A673 (cell line): ENCODE measurements at regions not wholly inside any gene's neighbourhood (a gene's known extent, or its start where the extent isn't known, plus 50 kb on each side); places are given as distances from the start of the nearest gene placed in this dataset.

Experiments used
- BruUV-seq: library from RNA; stranded (reverse); fragments of 400-500 nt; replicated peaks from 2 replicates; lab custom pipeline; 2021; lab: Mats Ljungman, UMichigan
- CTCF ChIA-PET: fragments of 300-600 bp; sonication (Branson Sonifier 250); formaldehyde crosslinking; loops from one replicate; lab custom pipeline; 2022; ENCODE audit warnings: antibody characterized with exemption; lab: Charles Lee
- POLR2A ChIA-PET: fragments of 300-600 bp; sonication (Branson Sonifier 250); formaldehyde crosslinking; loops from one replicate; lab custom pipeline; 2022; ENCODE audit warnings: antibody characterized with exemption; ENCODE audit not compliant: low non-redundant PET; lab: Charles Lee
- DNase-seq: peaks from one replicate; pipeline ENCODE4 v3.0.0-alpha.2; 2015; ENCODE audit warnings: low spot score
- H3K27ac ChIP-seq: fragments of 200-600 bp; sonication (generic); 2 replicates; pipeline ENCODE4 v1.5.1; 2016; ENCODE audit warnings: mixed run types, low read depth, mild to moderate bottlenecking, mixed read lengths, antibody characterized with exemption, low read length; ENCODE audit not compliant: poor library complexity, severe bottlenecking
- H3K27me3 ChIP-seq: fragments of 200-600 bp; sonication (generic); replicated peaks from 2 replicates; pipeline ENCODE4 v1.6.1; 2017; ENCODE audit warnings: mixed run types, low read depth, mild to moderate bottlenecking, mixed read lengths, antibody characterized with exemption, low read length; ENCODE audit not compliant: insufficient read depth, poor library complexity
- H3K36me3 ChIP-seq: fragments of 200-600 bp; sonication (generic); 2 replicates; pipeline ENCODE4 v1.6.1; 2016; ENCODE audit warnings: mixed run types, mild to moderate bottlenecking, mixed read lengths, antibody characterized with exemption, low read length; ENCODE audit not compliant: insufficient read depth, poor library complexity, severe bottlenecking
- H3K4me1 ChIP-seq: fragments of 200-600 bp; sonication (generic); 2 replicates; pipeline ENCODE4 v1.6.1; 2017; ENCODE audit warnings: mixed run types, mild to moderate bottlenecking, mixed read lengths, antibody characterized with exemption, low read length; ENCODE audit not compliant: insufficient read depth, poor library complexity, severe bottlenecking
- H3K4me3 ChIP-seq: fragments of 200-600 bp; sonication (generic); 2 replicates; pipeline ENCODE4 v1.5.1; 2016; ENCODE audit warnings: low read depth, mixed run types, mild to moderate bottlenecking, mixed read lengths, low read length; ENCODE audit not compliant: poor library complexity, severe bottlenecking
- H3K9me3 ChIP-seq: fragments of 200-600 bp; sonication (generic); 2 replicates; pipeline ENCODE4 v1.6.1; 2016; ENCODE audit warnings: mixed run types, low read depth, mild to moderate bottlenecking, mixed read lengths, antibody characterized with exemption, low read length; ENCODE audit not compliant: poor library complexity, severe bottlenecking
- EZH2 ChIP-seq: fragments of 200-600 bp; sonication (generic); IDR thresholded peaks from 2 replicates; pipeline ENCODE4 v1.6.1; 2017; ENCODE audit warnings: borderline replicate concordance, low read depth, mild to moderate bottlenecking, mixed read lengths, antibody characterized with exemption, low read length; ENCODE audit not compliant: poor library complexity, severe bottlenecking
- intact Hi-C: fragments of 100-400 bp; cut with micrococcal nuclease; formaldehyde crosslinking; loops from one replicate; pipeline ENCODE4 v1.10.0; 2022; ENCODE audit not compliant: unreplicated experiment
- TF ChIP-seq, protein P1 (sequence below): fragments of 300-800, 200-600 bp; sonication (generic); conservative IDR thresholded peaks from 2 replicates; pipeline ENCODE4 v1.5.1; 2017; ENCODE audit warnings: low read depth, mild to moderate bottlenecking, antibody characterized with exemption, low read length, moderate library complexity, mixed read lengths

GRCh38 chr13:63944911-63945310 is 2529.3 kb upstream of the PCDH20 start:
- H3K4me3 ChIP-seq: no peak overlapping the region
- no peaks in the 10 kb centered on the region for H3K27me3 ChIP-seq
- ChIA-PET POLR2A (no interaction called here), CTCF (no interaction called here)
- BruUV-seq: no TSS peak
- H3K9me3 ChIP-seq: no peaks in the 10 kb centered on the region
- intact Hi-C loops: no loop called here
- H3K36me3 ChIP-seq: no peaks in the 10 kb centered on the region
- peaks cover 8% of the 10 kb centered on the region for H3K4me1 ChIP-seq
- TF ChIP-seq EZH2: no peak
- TF ChIP-seq, protein P1, sequence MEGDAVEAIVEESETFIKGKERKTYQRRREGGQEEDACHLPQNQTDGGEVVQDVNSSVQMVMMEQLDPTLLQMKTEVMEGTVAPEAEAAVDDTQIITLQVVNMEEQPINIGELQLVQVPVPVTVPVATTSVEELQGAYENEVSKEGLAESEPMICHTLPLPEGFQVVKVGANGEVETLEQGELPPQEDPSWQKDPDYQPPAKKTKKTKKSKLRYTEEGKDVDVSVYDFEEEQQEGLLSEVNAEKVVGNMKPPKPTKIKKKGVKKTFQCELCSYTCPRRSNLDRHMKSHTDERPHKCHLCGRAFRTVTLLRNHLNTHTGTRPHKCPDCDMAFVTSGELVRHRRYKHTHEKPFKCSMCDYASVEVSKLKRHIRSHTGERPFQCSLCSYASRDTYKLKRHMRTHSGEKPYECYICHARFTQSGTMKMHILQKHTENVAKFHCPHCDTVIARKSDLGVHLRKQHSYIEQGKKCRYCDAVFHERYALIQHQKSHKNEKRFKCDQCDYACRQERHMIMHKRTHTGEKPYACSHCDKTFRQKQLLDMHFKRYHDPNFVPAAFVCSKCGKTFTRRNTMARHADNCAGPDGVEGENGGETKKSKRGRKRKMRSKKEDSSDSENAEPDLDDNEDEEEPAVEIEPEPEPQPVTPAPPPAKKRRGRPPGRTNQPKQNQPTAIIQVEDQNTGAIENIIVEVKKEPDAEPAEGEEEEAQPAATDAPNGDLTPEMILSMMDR: no peak
- DNase-seq: peak; percentile 25
- no peak overlapping the region for H3K27ac ChIP-seq

DNA sequence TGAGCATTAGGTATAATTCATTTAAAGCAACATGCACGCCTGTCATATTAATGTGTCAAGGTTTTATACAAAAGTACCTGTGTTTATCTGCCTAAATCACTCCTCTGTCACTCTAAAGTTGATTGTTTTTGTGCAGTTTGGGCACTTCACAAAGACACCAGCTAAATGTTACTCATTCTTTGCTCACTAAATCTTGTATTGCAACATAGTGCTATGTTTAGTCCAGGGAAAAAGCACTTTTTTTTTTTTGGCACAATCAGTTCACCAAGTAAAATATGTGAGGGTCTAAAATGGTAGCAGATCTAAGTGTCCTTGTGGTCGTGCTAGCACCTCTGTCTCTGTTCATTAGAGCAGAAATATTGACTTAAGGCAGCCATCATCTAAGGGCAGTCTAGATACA is 2526.7 kb upstream of the PCDH20 start:
- intact Hi-C loops: no loop called here
- ChIA-PET CTCF (no interaction called here), POLR2A (no interaction called here)
- no TSS peak for BruUV-seq
- no peak overlapping the region for H3K27ac ChIP-seq
- DNase-seq: no peak
- peaks cover 8% of the 10 kb centered on the region for H3K4me1 ChIP-seq
- no peaks in the 10 kb centered on the region for H3K27me3 ChIP-seq
- no peaks in the 10 kb centered on the region for H3K36me3 ChIP-seq
- TF ChIP-seq, protein P1: no peak
- no peak for TF ChIP-seq EZH2
- peaks cover 2% of the 10 kb centered on the region for H3K9me3 ChIP-seq
- H3K4me3 ChIP-seq: no peak overlapping the region

GRCh38 chr13:63938851-63939250 is 2523.2 kb upstream of the PCDH20 start:
- no peak for DNase-seq
- TF ChIP-seq, protein P1: no peak
- TF ChIP-seq EZH2: no peak
- Histone ChIP-seq H3K27ac (no peak overlapping the region), H3K9me3 (peaks cover 8% of the 10 kb centered on the region), H3K4me3 (no peak overlapping the region), H3K4me1 (no peaks in the 10 kb centered on the region), H3K36me3 (no peaks in the 10 kb centered on the region), H3K27me3 (no peaks in the 10 kb centered on the region)
- intact Hi-C loops: no loop called here
- ChIA-PET CTCF (no interaction called here), POLR2A (no interaction called here)
- BruUV-seq: no TSS peak
